ENCODE measurements at regions not wholly inside any gene's neighbourhood (a gene's known extent, or its start where the extent isn't known, plus 50 kb on each side); places are given as distances from the start of the nearest gene placed in this dataset.

- Histone ChIP-seq H3K9me3 (ENCODE audit: control insufficient read depth in 2 of 2, insufficient read depth in 1 of 2, low read length in 1 of 2) (no peaks in the 10 kb centered on the region), H3K36me3 (ENCODE audit: control insufficient read depth in 2 of 2, insufficient read depth in 2 of 2, low read length in 1 of 2) (no peaks in the 10 kb centered on the region), H3K27ac (ENCODE audit: low read depth in 1 of 2, low read length in 1 of 2) (no peak overlapping the region), H3K4me1 (ENCODE audit: control insufficient read depth in 2 of 2, insufficient read depth in 2 of 2, low read length in 2 of 2) (no peaks in the 10 kb centered on the region), H3K27me3 (ENCODE audit: control insufficient read depth in 2 of 2, insufficient read depth in 1 of 2, low read length in 1 of 2) (no peaks in the 10 kb centered on the region), H3K4me3 (ENCODE audit: low read length in 2 of 2) (no peak overlapping the region)
- no peak for DNase-seq (ENCODE audit: low read depth in 6 of 9, low spot score in 9 of 9)
- WGBS: 97% methylated on average over 2 of the region's 2 CpGs
These were observed 1050.3 kb upstream of the AMELY start for GRCh38 chrY:7961811-7962210.

- no peak overlapping the region for H3K4me3 ChIP-seq (ENCODE audit: low read length in 2 of 2)
- 68% methylated on average over 4 of the region's 4 CpGs for WGBS
- H3K9me3 ChIP-seq (ENCODE audit: control insufficient read depth in 2 of 2, insufficient read depth in 1 of 2, low read length in 1 of 2): no peaks in the 10 kb centered on the region
- DNase-seq (ENCODE audit: low read depth in 6 of 9, low spot score in 9 of 9): no peak
- no peak overlapping the region for H3K27ac ChIP-seq (ENCODE audit: low read depth in 1 of 2, low read length in 1 of 2)
- H3K4me1 ChIP-seq (ENCODE audit: control insufficient read depth in 2 of 2, insufficient read depth in 2 of 2, low read length in 2 of 2): no peaks in the 10 kb centered on the region
- H3K36me3 ChIP-seq (ENCODE audit: control insufficient read depth in 2 of 2, insufficient read depth in 2 of 2, low read length in 1 of 2): no peaks in the 10 kb centered on the region
- no peaks in the 10 kb centered on the region for H3K27me3 ChIP-seq (ENCODE audit: control insufficient read depth in 2 of 2, insufficient read depth in 1 of 2, low read length in 1 of 2)
These were observed 1046.2 kb upstream of the AMELY start for GRCh38 chrY:7957773-7958172.

- Histone ChIP-seq H3K9me3 (ENCODE audit: control insufficient read depth in 2 of 2, insufficient read depth in 1 of 2, low read length in 1 of 2) (no peaks in the 10 kb centered on the region), H3K27ac (ENCODE audit: low read depth in 1 of 2, low read length in 1 of 2) (no peak overlapping the region), H3K27me3 (ENCODE audit: control insufficient read depth in 2 of 2, insufficient read depth in 1 of 2, low read length in 1 of 2) (no peaks in the 10 kb centered on the region), H3K36me3 (ENCODE audit: control insufficient read depth in 2 of 2, insufficient read depth in 2 of 2, low read length in 1 of 2) (no peaks in the 10 kb centered on the region), H3K4me3 (ENCODE audit: low read length in 2 of 2) (no peak overlapping the region), H3K4me1 (ENCODE audit: control insufficient read depth in 2 of 2, insufficient read depth in 2 of 2, low read length in 2 of 2) (no peaks in the 10 kb centered on the region)
- 78% methylated on average over 3 of the region's 3 CpGs for WGBS
- no peak for DNase-seq (ENCODE audit: low read depth in 6 of 9, low spot score in 9 of 9)
These were observed 1039.8 kb upstream of the AMELY start for GRCh38 chrY:7951187-7951852.

GRCh38 chrY:7944135-7944534, 1032.6 kb upstream of the AMELY start:
- no peaks in the 10 kb centered on the region for H3K4me1 ChIP-seq (ENCODE audit: control insufficient read depth in 2 of 2, insufficient read depth in 2 of 2, low read length in 2 of 2)
- 93% methylated on average over 1 of the region's 1 CpG for WGBS
- no peaks in the 10 kb centered on the region for H3K36me3 ChIP-seq (ENCODE audit: control insufficient read depth in 2 of 2, insufficient read depth in 2 of 2, low read length in 1 of 2)
- no peaks in the 10 kb centered on the region for H3K27me3 ChIP-seq (ENCODE audit: control insufficient read depth in 2 of 2, insufficient read depth in 1 of 2, low read length in 1 of 2)
- H3K4me3 ChIP-seq (ENCODE audit: low read length in 2 of 2): no peak overlapping the region
- H3K9me3 ChIP-seq (ENCODE audit: control insufficient read depth in 2 of 2, insufficient read depth in 1 of 2, low read length in 1 of 2): no peaks in the 10 kb centered on the region
- no peak for DNase-seq (ENCODE audit: low read depth in 6 of 9, low spot score in 9 of 9)
- H3K27ac ChIP-seq (ENCODE audit: low read depth in 1 of 2, low read length in 1 of 2): no peak overlapping the region

- Histone ChIP-seq H3K9me3 (ENCODE audit: control insufficient read depth in 2 of 2, insufficient read depth in 1 of 2, low read length in 1 of 2) (no peaks in the 10 kb centered on the region), H3K27ac (ENCODE audit: low read depth in 1 of 2, low read length in 1 of 2) (no peak overlapping the region), H3K4me3 (ENCODE audit: low read length in 2 of 2) (no peak overlapping the region), H3K4me1 (ENCODE audit: control insufficient read depth in 2 of 2, insufficient read depth in 2 of 2, low read length in 2 of 2) (no peaks in the 10 kb centered on the region), H3K36me3 (ENCODE audit: control insufficient read depth in 2 of 2, insufficient read depth in 2 of 2, low read length in 1 of 2) (no peaks in the 10 kb centered on the region), H3K27me3 (ENCODE audit: control insufficient read depth in 2 of 2, insufficient read depth in 1 of 2, low read length in 1 of 2) (no peaks in the 10 kb centered on the region)
- WGBS: 85% methylated on average over 3 of the region's 3 CpGs
- DNase-seq (ENCODE audit: low read depth in 6 of 9, low spot score in 9 of 9): no peak
These were observed 1031.2 kb upstream of the AMELY start for GRCh38 chrY:7942711-7943110.

GRCh38 chrY:7941856-7942255, 1030.3 kb upstream of the AMELY start:
- Histone ChIP-seq H3K36me3 (ENCODE audit: control insufficient read depth in 2 of 2, insufficient read depth in 2 of 2, low read length in 1 of 2) (no peaks in the 10 kb centered on the region), H3K4me3 (ENCODE audit: low read length in 2 of 2) (no peak overlapping the region), H3K9me3 (ENCODE audit: control insufficient read depth in 2 of 2, insufficient read depth in 1 of 2, low read length in 1 of 2) (no peaks in the 10 kb centered on the region), H3K27ac (ENCODE audit: low read depth in 1 of 2, low read length in 1 of 2) (no peak overlapping the region), H3K27me3 (ENCODE audit: control insufficient read depth in 2 of 2, insufficient read depth in 1 of 2, low read length in 1 of 2) (no peaks in the 10 kb centered on the region), H3K4me1 (ENCODE audit: control insufficient read depth in 2 of 2, insufficient read depth in 2 of 2, low read length in 2 of 2) (no peaks in the 10 kb centered on the region)
- WGBS: 81% methylated on average over 3 of the region's 3 CpGs
- DNase-seq (ENCODE audit: low read depth in 6 of 9, low spot score in 9 of 9): no peak

GRCh38 chrY:7938982-7939718, 1027.6 kb upstream of the AMELY start:
- H3K4me1 ChIP-seq (ENCODE audit: control insufficient read depth in 2 of 2, insufficient read depth in 2 of 2, low read length in 2 of 2): no peaks in the 10 kb centered on the region

GRCh38 chrY:7936831-7937230, 1025.3 kb upstream of the AMELY start:
- Histone ChIP-seq H3K27me3 (ENCODE audit: control insufficient read depth in 2 of 2, insufficient read depth in 1 of 2, low read length in 1 of 2) (no peaks in the 10 kb centered on the region), H3K9me3 (ENCODE audit: control insufficient read depth in 2 of 2, insufficient read depth in 1 of 2, low read length in 1 of 2) (no peaks in the 10 kb centered on the region), H3K36me3 (ENCODE audit: control insufficient read depth in 2 of 2, insufficient read depth in 2 of 2, low read length in 1 of 2) (no peaks in the 10 kb centered on the region), H3K27ac (ENCODE audit: low read depth in 1 of 2, low read length in 1 of 2) (no peak overlapping the region), H3K4me1 (ENCODE audit: control insufficient read depth in 2 of 2, insufficient read depth in 2 of 2, low read length in 2 of 2) (no peaks in the 10 kb centered on the region), H3K4me3 (ENCODE audit: low read length in 2 of 2) (no peak overlapping the region)
- no peak for DNase-seq (ENCODE audit: low read depth in 6 of 9, low spot score in 9 of 9)
- 73% methylated on average over 4 of the region's 4 CpGs for WGBS

More at GRCh38 chrY:7938982-7939718, 1027.6 kb upstream of the AMELY start:
- H3K36me3 ChIP-seq (ENCODE audit: control insufficient read depth in 2 of 2, insufficient read depth in 2 of 2, low read length in 1 of 2): no peaks in the 10 kb centered on the region
- WGBS: 76% methylated on average over 2 of the region's 2 CpGs
- DNase-seq (ENCODE audit: low read depth in 6 of 9, low spot score in 9 of 9): no peak
- H3K27me3 ChIP-seq (ENCODE audit: control insufficient read depth in 2 of 2, insufficient read depth in 1 of 2, low read length in 1 of 2): no peaks in the 10 kb centered on the region
- H3K9me3 ChIP-seq (ENCODE audit: control insufficient read depth in 2 of 2, insufficient read depth in 1 of 2, low read length in 1 of 2): no peaks in the 10 kb centered on the region
- no peak overlapping the region for H3K4me3 ChIP-seq (ENCODE audit: low read length in 2 of 2)
- no peak overlapping the region for H3K27ac ChIP-seq (ENCODE audit: low read depth in 1 of 2, low read length in 1 of 2)

GRCh38 chrY:7936046-7936445, 1024.5 kb upstream of the AMELY start:
- no peak overlapping the region for H3K27ac ChIP-seq (ENCODE audit: low read depth in 1 of 2, low read length in 1 of 2)
- no peaks in the 10 kb centered on the region for H3K4me1 ChIP-seq (ENCODE audit: control insufficient read depth in 2 of 2, insufficient read depth in 2 of 2, low read length in 2 of 2)
- no peaks in the 10 kb centered on the region for H3K27me3 ChIP-seq (ENCODE audit: control insufficient read depth in 2 of 2, insufficient read depth in 1 of 2, low read length in 1 of 2)
- DNase-seq (ENCODE audit: low read depth in 6 of 9, low spot score in 9 of 9): no peak
- 85% methylated on average over 1 of the region's 1 CpG for WGBS
- H3K9me3 ChIP-seq (ENCODE audit: control insufficient read depth in 2 of 2, insufficient read depth in 1 of 2, low read length in 1 of 2): no peaks in the 10 kb centered on the region
- no peaks in the 10 kb centered on the region for H3K36me3 ChIP-seq (ENCODE audit: control insufficient read depth in 2 of 2, insufficient read depth in 2 of 2, low read length in 1 of 2)
- no peak overlapping the region for H3K4me3 ChIP-seq (ENCODE audit: low read length in 2 of 2)
